RWPE2 (cell line): ENCODE measurements at regions not wholly inside any gene's neighbourhood (a gene's known extent, or its start where the extent isn't known, plus 50 kb on each side); places are given as distances from the start of the nearest gene placed in this dataset.
"Not testable (repeated sequence)": the region's sequence is repeated elsewhere in the genome, so short reads cannot be mapped to it uniquely, and the experiment has no call there.

Source experiments
- ATAC-seq: fragments of 200-7000 bp; cut with Tn5 transposase; 3 replicates; pipeline ENCODE4 v1.9.1; 2021; ENCODE audit warnings: low read depth
- DNase-seq: peaks from one replicate; pipeline ENCODE4 v3.0.0-alpha.2; 2020; ENCODE audit warnings: low spot score
- H3K27ac ChIP-seq: fragments of 450-650 bp; 2 replicates; pipeline ENCODE4 v1.5.1; 2017; ENCODE audit warnings: mild to moderate bottlenecking; ENCODE audit not compliant: poor library complexity, severe bottlenecking
- H3K27me3 ChIP-seq: fragments of 250-450 bp; sonication (Bioruptor Pico); 2 replicates; pipeline ENCODE4 v1.5.1; 2021; ENCODE audit warnings: mild to moderate bottlenecking, moderate library complexity; ENCODE audit not compliant: insufficient read depth, poor library complexity, severe bottlenecking
- H3K36me3 ChIP-seq: fragments of 250-450 bp; sonication (Bioruptor Pico); 2 replicates; pipeline ENCODE4 v1.5.1; 2020; ENCODE audit warnings: low read depth, mild to moderate bottlenecking, moderate library complexity
- H3K4me1 ChIP-seq: fragments of 250-450 bp; sonication (Bioruptor Pico); 2 replicates; pipeline ENCODE4 v1.5.1; 2021; ENCODE audit warnings: mild to moderate bottlenecking, moderate library complexity; ENCODE audit not compliant: insufficient read depth, poor library complexity, severe bottlenecking
- H3K4me3 ChIP-seq: fragments of 250-450 bp; sonication (Bioruptor Pico); 2 replicates; pipeline ENCODE4 v1.5.1; 2021; ENCODE audit warnings: mild to moderate bottlenecking, moderate library complexity; ENCODE audit not compliant: severe bottlenecking
- H3K9me3 ChIP-seq: fragments of 250-450 bp; sonication (Bioruptor Pico); 2 replicates; pipeline ENCODE4 v1.5.1; 2021; ENCODE audit warnings: mild to moderate bottlenecking, moderate library complexity; ENCODE audit not compliant: severe bottlenecking
- CTCF ChIP-seq: fragments of 450-650 bp; IDR thresholded peaks from one replicate; pipeline ENCODE4 v1.5.1; 2017; ENCODE audit warnings: mild to moderate bottlenecking, moderate library complexity; ENCODE audit not compliant: poor library complexity, severe bottlenecking

GRCh38 chr7:131664570-131664969, 108.1 kb upstream of the PODXL start:
- no peak for ATAC-seq
- Histone ChIP-seq H3K27me3 (no peaks in the 10 kb centered on the region), H3K36me3 (no peaks in the 10 kb centered on the region), H3K4me1 (no peaks in the 10 kb centered on the region), H3K9me3 (no peaks in the 10 kb centered on the region), H3K27ac (no peak overlapping the region), H3K4me3 (no peak overlapping the region)
- no peak for TF ChIP-seq CTCF
- no peak for DNase-seq

- DNase-seq, H3K36me3 ChIP-seq, H3K27ac ChIP-seq, H3K27me3 ChIP-seq, H3K4me1 ChIP-seq, H3K4me3 ChIP-seq, H3K9me3 ChIP-seq, ATAC-seq: not testable (repeated sequence)
These were observed 106.0 kb upstream of the PODXL start for GRCh38 chr7:131662301-131662873.

- H3K9me3 ChIP-seq = no peaks in the 10 kb centered on the region
- H3K27ac ChIP-seq = no peak overlapping the region
- no peak overlapping the region for H3K4me3 ChIP-seq
- no peaks in the 10 kb centered on the region for H3K27me3 ChIP-seq
- no peaks in the 10 kb centered on the region for H3K4me1 ChIP-seq
- ATAC-seq = no peak
- DNase-seq = no peak
- no peak for TF ChIP-seq CTCF
- no peaks in the 10 kb centered on the region for H3K36me3 ChIP-seq
These were observed 101.5 kb upstream of the PODXL start for GRCh38 chr7:131657881-131658280.

- H3K4me1 ChIP-seq = no peaks in the 10 kb centered on the region
- TF ChIP-seq CTCF = no peak
- ATAC-seq (no peak), DNase-seq (no peak)
- H3K9me3 ChIP-seq = no peaks in the 10 kb centered on the region
- no peaks in the 10 kb centered on the region for H3K36me3 ChIP-seq
- H3K27ac ChIP-seq = no peak overlapping the region
- no peaks in the 10 kb centered on the region for H3K27me3 ChIP-seq
- H3K4me3 ChIP-seq = no peak overlapping the region
These were observed 100.7 kb upstream of the PODXL start for GRCh38 chr7:131656980-131657723.

GRCh38 chr7:131655866-131656265, 99.4 kb upstream of the PODXL start:
- Histone ChIP-seq H3K4me1 (no peaks in the 10 kb centered on the region), H3K9me3 (no peaks in the 10 kb centered on the region), H3K27me3 (no peaks in the 10 kb centered on the region), H3K36me3 (no peaks in the 10 kb centered on the region), H3K4me3 (no peak overlapping the region), H3K27ac (no peak overlapping the region)
- TF ChIP-seq CTCF = no peak
- no peak for ATAC-seq
- no peak for DNase-seq
